ENCODE measurements at regions not wholly inside any gene's neighbourhood (a gene's known extent, or its start where the extent isn't known, plus 50 kb on each side); places are given as distances from the start of the nearest gene placed in this dataset.
A peak's percentile ranks its signal among the peaks of the same experiment; 100 is the strongest.
"Not testable (repeated sequence)": the region's sequence is repeated elsewhere in the genome, so short reads cannot be mapped to it uniquely, and the experiment has no call there.

DNA sequence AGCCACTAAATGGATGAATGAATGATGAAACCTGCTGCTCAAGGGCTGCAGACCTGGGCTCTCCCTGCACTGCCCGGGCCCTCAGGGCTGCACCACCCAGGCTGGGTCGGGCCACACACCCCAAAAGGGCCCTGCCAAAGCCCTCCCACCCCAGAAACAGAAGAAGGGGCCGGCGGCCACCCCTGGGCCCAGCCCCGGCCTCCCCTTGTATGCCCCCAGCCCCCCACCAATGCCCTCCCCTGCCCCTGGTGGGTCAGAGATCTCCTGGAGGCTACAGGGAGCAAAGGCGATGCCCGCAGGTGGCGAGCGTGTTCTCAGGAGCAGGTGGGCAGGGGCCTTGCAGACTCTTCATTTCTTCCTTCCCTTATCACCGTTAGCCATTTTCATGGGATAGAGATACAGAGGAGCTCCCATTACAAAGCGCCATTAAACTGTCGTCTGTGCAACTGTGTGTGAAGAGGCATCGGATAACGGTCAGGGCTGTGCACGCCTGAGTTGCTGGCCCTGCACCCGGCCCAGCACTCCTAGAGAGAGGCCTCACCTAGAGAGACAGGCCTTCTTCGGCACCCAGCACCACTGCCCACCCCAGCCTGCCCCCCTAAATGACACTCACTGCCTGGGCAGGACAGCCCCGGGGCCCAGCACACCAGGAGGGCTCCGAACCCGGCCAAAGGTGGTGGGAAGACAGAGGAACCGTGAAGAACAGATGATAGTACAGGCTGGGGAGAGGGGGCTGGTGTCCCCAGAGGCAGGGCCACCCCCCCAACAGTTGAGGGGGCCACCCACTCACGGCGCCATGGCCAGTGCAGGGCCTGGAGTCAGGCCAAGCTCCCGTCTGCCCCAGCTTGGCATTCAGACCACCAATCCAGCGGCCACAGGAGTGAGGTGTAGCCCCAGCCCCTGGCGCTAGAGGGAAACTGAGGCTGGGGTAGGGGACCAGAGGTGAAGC lies 133.7 kb downstream of the FAM53A start:
- Histone ChIP-seq H3K79me2 (ENCODE audit: insufficient read depth, low read length) (no peaks in the 10 kb centered on the region), H3K4me3 (ENCODE audit: low read depth in 1 of 2, low read length in 2 of 2) (no peak overlapping the region), H3K27me3 (ENCODE audit: insufficient read depth, low read length, poor library complexity) (peaks cover 4% of the 10 kb centered on the region), H3K9ac (ENCODE audit: low read depth, low read length) (no peak overlapping the region), H4K20me1 (ENCODE audit: insufficient read depth, low read length) (no peaks in the 10 kb centered on the region), H3K36me3 (ENCODE audit: insufficient read depth, low read length) (no peaks in the 10 kb centered on the region), H3K4me1 (ENCODE audit: insufficient read depth, low read length) (no peaks in the 10 kb centered on the region), H3K4me2 (ENCODE audit: insufficient read depth, low read length) (no peak overlapping the region), H3K9me3 (ENCODE audit: insufficient read depth, low read length, severe bottlenecking) (no peaks in the 10 kb centered on the region), H2AFZ (ENCODE audit: low read depth, low read length) (no peak overlapping the region), H3K27ac (ENCODE audit: low read length) (no peak overlapping the region)
- DNase-seq (no peak), ATAC-seq (ENCODE audit: insufficient read depth, low read depth) (no peak)
- TF ChIP-seq EZH2 (IDR thresholded peaks at IDR 0.05; ENCODE audit: borderline replicate concordance, low read depth, low read length, severe bottlenecking): no peak
- TF ChIP-seq, protein P1, sequence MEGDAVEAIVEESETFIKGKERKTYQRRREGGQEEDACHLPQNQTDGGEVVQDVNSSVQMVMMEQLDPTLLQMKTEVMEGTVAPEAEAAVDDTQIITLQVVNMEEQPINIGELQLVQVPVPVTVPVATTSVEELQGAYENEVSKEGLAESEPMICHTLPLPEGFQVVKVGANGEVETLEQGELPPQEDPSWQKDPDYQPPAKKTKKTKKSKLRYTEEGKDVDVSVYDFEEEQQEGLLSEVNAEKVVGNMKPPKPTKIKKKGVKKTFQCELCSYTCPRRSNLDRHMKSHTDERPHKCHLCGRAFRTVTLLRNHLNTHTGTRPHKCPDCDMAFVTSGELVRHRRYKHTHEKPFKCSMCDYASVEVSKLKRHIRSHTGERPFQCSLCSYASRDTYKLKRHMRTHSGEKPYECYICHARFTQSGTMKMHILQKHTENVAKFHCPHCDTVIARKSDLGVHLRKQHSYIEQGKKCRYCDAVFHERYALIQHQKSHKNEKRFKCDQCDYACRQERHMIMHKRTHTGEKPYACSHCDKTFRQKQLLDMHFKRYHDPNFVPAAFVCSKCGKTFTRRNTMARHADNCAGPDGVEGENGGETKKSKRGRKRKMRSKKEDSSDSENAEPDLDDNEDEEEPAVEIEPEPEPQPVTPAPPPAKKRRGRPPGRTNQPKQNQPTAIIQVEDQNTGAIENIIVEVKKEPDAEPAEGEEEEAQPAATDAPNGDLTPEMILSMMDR (IDR thresholded peaks at IDR 0.05; ENCODE audit: borderline replicate concordance, extremely low read depth, low read length, poor library complexity, severe bottlenecking): no peak

DNA sequence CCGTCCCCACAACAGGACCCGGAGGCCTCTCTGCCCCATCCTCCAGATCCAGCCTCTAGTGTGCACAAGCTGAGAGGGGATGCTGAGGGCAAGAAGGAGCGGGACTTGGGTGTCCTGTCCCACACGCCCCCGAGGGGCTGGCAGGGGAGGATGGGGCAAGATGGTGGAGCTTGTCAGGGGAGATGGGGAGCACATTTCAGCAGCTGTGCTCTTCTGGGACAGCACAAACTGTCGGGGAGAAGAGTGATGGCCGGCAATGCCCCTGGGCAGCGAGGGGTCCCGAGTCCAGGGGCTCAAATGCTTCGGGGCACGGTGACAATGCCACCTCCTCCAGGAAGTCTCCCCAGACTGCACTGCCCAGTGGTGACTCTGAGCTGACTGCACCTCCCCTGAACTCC lies 134.5 kb downstream of the FAM53A start:
- no peak for DNase-seq
- ATAC-seq (ENCODE audit: insufficient read depth, low read depth): no peak
- Histone ChIP-seq H3K27me3 (ENCODE audit: insufficient read depth, low read length, poor library complexity) (peaks cover 4% of the 10 kb centered on the region), H3K9me3 (ENCODE audit: insufficient read depth, low read length, severe bottlenecking) (no peaks in the 10 kb centered on the region), H3K79me2 (ENCODE audit: insufficient read depth, low read length) (no peaks in the 10 kb centered on the region), H3K9ac (ENCODE audit: low read depth, low read length) (no peak overlapping the region), H3K4me2 (ENCODE audit: insufficient read depth, low read length) (no peak overlapping the region), H3K4me1 (ENCODE audit: insufficient read depth, low read length) (no peaks in the 10 kb centered on the region), H4K20me1 (ENCODE audit: insufficient read depth, low read length) (no peaks in the 10 kb centered on the region), H3K4me3 (ENCODE audit: low read depth in 1 of 2, low read length in 2 of 2) (no peak overlapping the region), H3K36me3 (ENCODE audit: insufficient read depth, low read length) (no peaks in the 10 kb centered on the region), H2AFZ (ENCODE audit: low read depth, low read length) (no peak overlapping the region), H3K27ac (ENCODE audit: low read length) (no peak overlapping the region)
- no peak for TF ChIP-seq EZH2 (IDR thresholded peaks at IDR 0.05; ENCODE audit: borderline replicate concordance, low read depth, low read length, severe bottlenecking)
- TF ChIP-seq, protein P1 (IDR thresholded peaks at IDR 0.05; ENCODE audit: borderline replicate concordance, extremely low read depth, low read length, poor library complexity, severe bottlenecking): no peak

GRCh38 chr4:1548827-1549637 lies 135.1 kb downstream of the FAM53A start:
- TF ChIP-seq, protein P1 (IDR thresholded peaks at IDR 0.05; ENCODE audit: borderline replicate concordance, extremely low read depth, low read length, poor library complexity, severe bottlenecking): peak; percentile 78
- H3K79me2 ChIP-seq (ENCODE audit: insufficient read depth, low read length); H4K20me1 ChIP-seq (ENCODE audit: insufficient read depth, low read length); H3K9me3 ChIP-seq (ENCODE audit: insufficient read depth, low read length, severe bottlenecking); H3K9ac ChIP-seq (ENCODE audit: low read depth, low read length); H3K36me3 ChIP-seq (ENCODE audit: insufficient read depth, low read length); H2AFZ ChIP-seq (ENCODE audit: low read depth, low read length); H3K27me3 ChIP-seq (ENCODE audit: insufficient read depth, low read length, poor library complexity); H3K4me3 ChIP-seq (ENCODE audit: low read depth in 1 of 2, low read length in 2 of 2); H3K4me1 ChIP-seq (ENCODE audit: insufficient read depth, low read length); H3K4me2 ChIP-seq (ENCODE audit: insufficient read depth, low read length); H3K27ac ChIP-seq (ENCODE audit: low read length): not testable (repeated sequence)
- ATAC-seq (ENCODE audit: insufficient read depth, low read depth) (peak; percentile 93), DNase-seq (peak; percentile 59)
